A549 (cell line): ENCODE measurements at regions not wholly inside any gene's neighbourhood (a gene's known extent, or its start where the extent isn't known, plus 50 kb on each side); places are given as distances from the start of the nearest gene placed in this dataset.

Source experiments
- ATAC-seq, 2 experiments: fragments of 200-7000 bp in 1 of 2; fragments of >200 bp in 1 of 2; cut with Nextera tagmentation in 1 of 2; cut with Tn5 transposase in 1 of 2; 3 replicates each; pipeline versions ENCODE4 v1.8.0 to v1.9.1; 2018 to 2020; ENCODE audit warnings: mild to moderate bottlenecking in 1 of 2, moderate library complexity in 1 of 2
- CTCF ChIA-PET: fragments of 300-600 bp; sonication (Branson Sonifier 250); formaldehyde crosslinking; extraction: SDS; loops from one replicate; lab custom pipeline; 2021; ENCODE audit warnings: antibody characterized with exemption, inconsistent platforms; lab: Yijun Ruan, JAX
- POLR2A ChIA-PET: fragments of 350-600 bp; formaldehyde crosslinking; extraction: SDS; loops from one replicate; lab custom pipeline; 2021; ENCODE audit warnings: antibody characterized with exemption, inconsistent platforms; lab: Yijun Ruan, JAX
- DNase-seq, 2 experiments: peaks; one replicate each; pipeline versions ENCODE4 v3.0.0 to v3.0.0-alpha.2; 2011 to 2016; ENCODE audit warnings: low read depth in 1 of 2, low spot score in 1 of 2
- FAIRE-seq: peaks from 2 replicates; lab custom pipeline; 2011; peaks lifted over from hg19 to GRCh38; lab: Jason Lieb, UNC
- H3K27ac ChIP-seq, 2 experiments: fragments of >200 bp; sonication (Bioruptor Twin); formaldehyde crosslinking; 3 replicates each; pipeline ENCODE4 v1.5.1; 2016 to 2017
- H3K4me1 ChIP-seq: fragments of >200 bp; sonication (Bioruptor Twin); formaldehyde crosslinking; 3 replicates; pipeline ENCODE4 v1.6.1; 2016
- H3K4me2 ChIP-seq: fragments of >200 bp; sonication (Bioruptor Twin); formaldehyde crosslinking; 3 replicates; pipeline ENCODE4 v1.6.1; 2016
- H3K4me3 ChIP-seq: fragments of >200 bp; sonication (Bioruptor Twin); formaldehyde crosslinking; 3 replicates; pipeline ENCODE4 v1.5.1; 2016
- H3K9me3 ChIP-seq: fragments of >200 bp; sonication (Bioruptor Twin); formaldehyde crosslinking; 3 replicates; pipeline ENCODE4 v1.6.1; 2016
- CBX2 ChIP-seq: fragments of 200-600 bp; sonication (generic); IDR thresholded peaks from 2 replicates; pipeline ENCODE4 v1.6.1; 2016; ENCODE audit warnings: low read depth, mild to moderate bottlenecking, borderline replicate concordance
- CBX8 ChIP-seq: fragments of 200-600 bp; sonication (generic); IDR thresholded peaks from 2 replicates; pipeline ENCODE4 v1.6.1; 2016
- CHD4 ChIP-seq: fragments of 200-600 bp; sonication (generic); IDR thresholded peaks from 2 replicates; pipeline ENCODE4 v1.6.1; 2016; ENCODE audit warnings: antibody characterized with exemption, mild to moderate bottlenecking, borderline replicate concordance
- EHF ChIP-seq: fragments of 250-450 bp; sonication (Bioruptor Pico); IDR thresholded peaks from 2 replicates; pipeline ENCODE4 v1.5.0; 2020; ENCODE audit warnings: mild to moderate bottlenecking
- EHMT2 ChIP-seq: fragments of 200-600 bp; sonication (generic); IDR thresholded peaks from 2 replicates; pipeline ENCODE4 v1.6.1; 2016; ENCODE audit warnings: antibody characterized with exemption, low read depth, mild to moderate bottlenecking, moderate library complexity
- ESRRA ChIP-seq: fragments of 150-350 bp; IDR thresholded peaks from 2 replicates; pipeline ENCODE4 v1.6.1; 2014; ENCODE audit warnings: mild to moderate bottlenecking, low read length, borderline replicate concordance
- FOSB ChIP-seq: fragments of 250-450 bp; sonication (Bioruptor Pico); IDR thresholded peaks from 2 replicates; pipeline ENCODE4 v1.5.0; 2020; ENCODE audit warnings: mild to moderate bottlenecking, moderate library complexity
- FOSL2 ChIP-seq, 2 experiments: fragments of 450-650 bp in 1 of 2; fragments of >200 bp in 1 of 2; sonication (Bioruptor Twin) in 1 of 2; formaldehyde crosslinking; IDR thresholded peaks; 2 replicates each; pipeline versions ENCODE4 v1.5.0 to v1.6.1; 2016 to 2020; ENCODE audit warnings: mild to moderate bottlenecking in 1 of 2, moderate library complexity in 1 of 2
- GATA3 ChIP-seq: IDR thresholded peaks from 2 replicates; pipeline ENCODE4 v1.6.1; 2012; ENCODE audit warnings: borderline replicate concordance
- HOXB5 ChIP-seq: fragments of 250-450 bp; sonication (Bioruptor Pico); IDR thresholded peaks from 2 replicates; pipeline ENCODE4 v1.5.0; 2020; ENCODE audit warnings: mild to moderate bottlenecking, moderate library complexity
- KDM1A ChIP-seq: fragments of 200-600 bp; sonication (generic); IDR thresholded peaks from 2 replicates; pipeline ENCODE4 v1.6.1; 2016; ENCODE audit warnings: low read depth, mild to moderate bottlenecking
- KDM5A ChIP-seq: fragments of 200-600 bp; sonication (generic); IDR thresholded peaks from 2 replicates; pipeline ENCODE4 v1.6.1; 2016; ENCODE audit warnings: antibody characterized with exemption, mild to moderate bottlenecking
- NFE2L2 ChIP-seq: fragments of 150-350 bp; conservative IDR thresholded peaks from 2 replicates; pipeline ENCODE4 v1.6.1; 2014; ENCODE audit warnings: low read length
- NPAS2 ChIP-seq: fragments of 250-450 bp; sonication (Bioruptor Pico); IDR thresholded peaks from 2 replicates; pipeline ENCODE4 v1.8.0; 2022; ENCODE audit warnings: mild to moderate bottlenecking, moderate library complexity, borderline replicate concordance
- NR3C1 ChIP-seq: fragments of >200 bp; sonication (Bioruptor Twin); formaldehyde crosslinking; IDR thresholded peaks from 3 replicates; pipeline ENCODE4 v1.6.1; 2017
- POLR2A ChIP-seq: IDR thresholded peaks from 2 replicates; pipeline ENCODE4 v1.6.1; 2012; ENCODE audit warnings: mild to moderate bottlenecking, low read length
- RCOR1 ChIP-seq: fragments of 150-350 bp; IDR thresholded peaks from 2 replicates; pipeline ENCODE4 v1.6.1; 2014; ENCODE audit warnings: antibody characterized with exemption, low read length, low read depth
- REST ChIP-seq: fragments of 200-600 bp; sonication (generic); IDR thresholded peaks from 2 replicates; pipeline ENCODE4 v1.6.1; 2016; ENCODE audit warnings: antibody characterized with exemption, mild to moderate bottlenecking, moderate library complexity
- SREBF2 ChIP-seq: fragments of 450-650 bp; IDR thresholded peaks from 2 replicates; pipeline ENCODE4 v1.6.1; 2014; ENCODE audit warnings: mild to moderate bottlenecking, moderate library complexity
- TP53 ChIP-seq: fragments of 250-450 bp; sonication (Bioruptor Pico); IDR thresholded peaks from 2 replicates; pipeline ENCODE4 v1.5.0; 2021; ENCODE audit warnings: mild to moderate bottlenecking, moderate library complexity
- USF2 ChIP-seq: fragments of 450-650 bp; IDR thresholded peaks from 2 replicates; pipeline ENCODE4 v1.6.1; 2014; ENCODE audit warnings: antibody characterized with exemption
- WGBS: methylation state at CpG from one replicate; pipeline ENCODE4 v1.1.6; 2017; ENCODE audit errors: missing lambda C conversion rate; 5-methylcytosine and 5-hydroxymethylcytosine counted together
- TF ChIP-seq, protein P1 (sequence below): fragments of >200 bp; sonication (Bioruptor Twin); formaldehyde crosslinking; IDR thresholded peaks from 3 replicates; pipeline ENCODE4 v1.6.1; 2016
- TF ChIP-seq, protein P2 (sequence below): fragments of 150-350 bp; IDR thresholded peaks from 2 replicates; pipeline ENCODE4 v1.6.1; 2014; ENCODE audit warnings: low read depth, mild to moderate bottlenecking, low read length

DNA sequence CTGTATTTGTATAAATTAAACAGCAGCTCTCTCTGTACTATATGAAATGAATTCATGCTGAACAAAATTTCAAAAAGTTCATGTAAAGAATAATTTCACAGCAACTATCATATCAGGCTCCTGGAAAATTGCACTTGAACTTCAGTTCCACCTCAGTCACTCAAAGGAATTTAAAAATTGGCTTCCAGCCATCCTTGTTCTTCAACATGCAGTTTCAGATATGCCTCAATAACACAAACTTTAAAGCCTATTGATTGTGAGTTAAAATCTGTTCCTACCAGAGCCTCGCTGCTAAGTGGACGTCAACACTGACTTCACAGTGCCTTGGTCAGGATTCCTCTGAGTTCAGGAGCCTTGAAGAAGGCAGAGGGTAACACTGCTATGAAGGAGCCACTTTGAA is 418.7 kb upstream of the WWC1 start:
- POLR2A ChIA-PET, result no interaction called here
- no peak for DNase-seq
- 2% methylated on average over 2 of the region's 2 CpGs for WGBS

GRCh38 chr5:167877114-167877722 is 414.2 kb upstream of the WWC1 start:
- no peaks in the 10 kb centered on the region for H3K9me3 ChIP-seq
- DNase-seq, result no peak
- 28% methylated on average over 5 of the region's 5 CpGs for WGBS
- no peak for TF ChIP-seq FOSB (CRISPR knock-in tag)
- TF ChIP-seq EHMT2, result no peak
- TF ChIP-seq, all 56 proteins: peak for 0
- CTCF ChIA-PET, result interaction anchor here (1.0 kb wide), 1 partner anchor 11 kb away, joined by 3 read pairs; no protein-coding TSS in a partner anchor
- POLR2A ChIA-PET, result no interaction called here
- FAIRE-seq, result no peak
- no peak overlapping the region for H3K27ac ChIP-seq
- no peak for ATAC-seq
- no peak overlapping the region for H3K4me2 ChIP-seq
- H3K4me1 ChIP-seq, result no peaks in the 10 kb centered on the region
- no peak overlapping the region for H3K4me3 ChIP-seq

More for the DNA sequence above, 418.7 kb upstream of the WWC1 start:
- no peaks in the 10 kb centered on the region for H3K4me1 ChIP-seq
- no peak overlapping the region for H3K4me2 ChIP-seq
- TF ChIP-seq TP53 (CRISPR knock-in tag) (no peak), EHMT2 (no peak), NPAS2 (no peak), NFE2L2 (no peak), CBX8 (no peak)
- TF ChIP-seq, all 56 proteins: peak for 0
- CTCF ChIA-PET, result no interaction called here
- ATAC-seq (no peak), FAIRE-seq (no peak)
- H3K9me3 ChIP-seq, result no peaks in the 10 kb centered on the region
- H3K4me3 ChIP-seq, result no peak overlapping the region
- no peak overlapping the region for H3K27ac ChIP-seq

GRCh38 chr5:167877924-167878323 is 413.5 kb upstream of the WWC1 start:
- no peak for DNase-seq
- POLR2A ChIA-PET, result no interaction called here
- WGBS, result 13% methylated on average over 1 of the region's 1 CpG

DNA sequence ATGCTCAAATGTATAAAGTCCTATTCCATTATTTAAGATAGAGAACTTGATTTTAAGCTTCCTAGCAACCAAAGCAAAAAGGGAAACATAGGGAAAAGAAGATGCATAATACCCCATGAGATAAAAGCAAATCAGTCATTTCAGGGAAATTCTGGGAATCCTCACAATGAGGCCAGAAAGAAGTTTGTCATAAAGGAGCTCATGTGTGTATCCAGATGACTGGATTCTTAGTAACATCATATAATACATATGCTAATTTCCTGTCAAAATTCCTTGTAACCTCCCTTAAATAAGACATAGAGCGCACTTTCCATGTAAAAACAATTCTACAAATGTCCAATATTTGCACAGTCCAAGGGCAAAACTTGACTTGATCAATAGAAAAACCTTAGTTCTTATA is 411.0 kb upstream of the WWC1 start:
- Histone ChIP-seq H3K4me1 (no peaks in the 10 kb centered on the region), H3K9me3 (no peaks in the 10 kb centered on the region; the same call in 2 of the 3 replicates), H3K27ac (no peak overlapping the region), H3K4me2 (no peak overlapping the region), H3K4me3 (no peak overlapping the region)
- ATAC-seq, result no peak
- ChIA-PET CTCF (no interaction called here), POLR2A (no interaction called here)
- WGBS, result 3% methylated on average over 1 of the region's 1 CpG
- DNase-seq, result no peak
- TF ChIP-seq FOSL2 (IDR thresholded peaks at IDR 0.05) (no peak), FOSL2 (CRISPR knock-in tag; IDR thresholded peaks at IDR 0.05) (no peak), KDM1A (no peak), NR3C1 (no peak), KDM5A (no peak), CHD4 (no peak), GATA3 (no peak), USF2 (no peak), POLR2A (no peak), SREBF2 (no peak), CBX2 (no peak), REST (no peak), EHF (CRISPR knock-in tag) (no peak)
- TF ChIP-seq, protein P1, sequence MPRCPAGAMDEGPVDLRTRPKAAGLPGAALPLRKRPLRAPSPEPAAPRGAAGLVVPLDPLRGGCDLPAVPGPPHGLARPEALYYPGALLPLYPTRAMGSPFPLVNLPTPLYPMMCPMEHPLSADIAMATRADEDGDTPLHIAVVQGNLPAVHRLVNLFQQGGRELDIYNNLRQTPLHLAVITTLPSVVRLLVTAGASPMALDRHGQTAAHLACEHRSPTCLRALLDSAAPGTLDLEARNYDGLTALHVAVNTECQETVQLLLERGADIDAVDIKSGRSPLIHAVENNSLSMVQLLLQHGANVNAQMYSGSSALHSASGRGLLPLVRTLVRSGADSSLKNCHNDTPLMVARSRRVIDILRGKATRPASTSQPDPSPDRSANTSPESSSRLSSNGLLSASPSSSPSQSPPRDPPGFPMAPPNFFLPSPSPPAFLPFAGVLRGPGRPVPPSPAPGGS, result no peak
- TF ChIP-seq, protein P2, sequence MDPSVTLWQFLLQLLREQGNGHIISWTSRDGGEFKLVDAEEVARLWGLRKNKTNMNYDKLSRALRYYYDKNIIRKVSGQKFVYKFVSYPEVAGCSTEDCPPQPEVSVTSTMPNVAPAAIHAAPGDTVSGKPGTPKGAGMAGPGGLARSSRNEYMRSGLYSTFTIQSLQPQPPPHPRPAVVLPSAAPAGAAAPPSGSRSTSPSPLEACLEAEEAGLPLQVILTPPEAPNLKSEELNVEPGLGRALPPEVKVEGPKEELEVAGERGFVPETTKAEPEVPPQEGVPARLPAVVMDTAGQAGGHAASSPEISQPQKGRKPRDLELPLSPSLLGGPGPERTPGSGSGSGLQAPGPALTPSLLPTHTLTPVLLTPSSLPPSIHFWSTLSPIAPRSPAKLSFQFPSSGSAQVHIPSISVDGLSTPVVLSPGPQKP, result no peak
- no peak for FAIRE-seq

More at GRCh38 chr5:167877924-167878323, 413.5 kb upstream of the WWC1 start:
- Histone ChIP-seq H3K9me3 (no peaks in the 10 kb centered on the region; the same call in 2 of the 3 replicates), H3K4me2 (no peak overlapping the region)
- no peak for ATAC-seq
- TF ChIP-seq RCOR1, result no peak
- no peak for TF ChIP-seq HOXB5 (CRISPR knock-in tag)
- TF ChIP-seq POLR2A, result no peak
- no peak for TF ChIP-seq ESRRA
- TF ChIP-seq, all 56 proteins: peak for 0
- Histone ChIP-seq H3K4me3 (no peak overlapping the region), H3K27ac (no peak overlapping the region), H3K4me1 (no peaks in the 10 kb centered on the region)
- CTCF ChIA-PET, result interaction anchor here (1.0 kb wide), 1 partner anchor 10 kb away, joined by 3 read pairs; no protein-coding TSS in a partner anchor
- no peak for FAIRE-seq
